ENCODE measurements at regions not wholly inside any gene's neighbourhood (a gene's known extent, or its start where the extent isn't known, plus 50 kb on each side); places are given as distances from the start of the nearest gene placed in this dataset.

- ATAC-seq, result no peak
- TF ChIP-seq, protein P1, sequence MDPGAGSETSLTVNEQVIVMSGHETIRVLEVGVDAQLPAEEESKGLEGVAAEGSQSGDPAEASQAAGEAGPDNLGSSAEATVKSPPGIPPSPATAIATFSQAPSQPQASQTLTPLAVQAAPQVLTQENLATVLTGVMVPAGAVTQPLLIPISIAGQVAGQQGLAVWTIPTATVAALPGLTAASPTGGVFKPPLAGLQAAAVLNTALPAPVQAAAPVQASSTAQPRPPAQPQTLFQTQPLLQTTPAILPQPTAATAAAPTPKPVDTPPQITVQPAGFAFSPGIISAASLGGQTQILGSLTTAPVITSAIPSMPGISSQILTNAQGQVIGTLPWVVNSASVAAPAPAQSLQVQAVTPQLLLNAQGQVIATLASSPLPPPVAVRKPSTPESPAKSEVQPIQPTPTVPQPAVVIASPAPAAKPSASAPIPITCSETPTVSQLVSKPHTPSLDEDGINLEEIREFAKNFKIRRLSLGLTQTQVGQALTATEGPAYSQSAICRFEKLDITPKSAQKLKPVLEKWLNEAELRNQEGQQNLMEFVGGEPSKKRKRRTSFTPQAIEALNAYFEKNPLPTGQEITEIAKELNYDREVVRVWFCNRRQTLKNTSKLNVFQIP (CRISPR knock-in tag; IDR thresholded peaks at IDR 0.05; ENCODE audit: borderline replicate concordance, low read depth), result no peak
- TF ChIP-seq ZFP3 (CRISPR knock-in tag; IDR thresholded peaks at IDR 0.05), result no peak
- no peak for TF ChIP-seq OSR1 (CRISPR knock-in tag; IDR thresholded peaks at IDR 0.05)
- no peak for TF ChIP-seq ARNTL (CRISPR knock-in tag; IDR thresholded peaks at IDR 0.05; ENCODE audit: borderline replicate concordance, low read depth)
- TF ChIP-seq CSDC2 (CRISPR knock-in tag; IDR thresholded peaks at IDR 0.05), result no peak
- no peak for TF ChIP-seq BACH2 (CRISPR knock-in tag; IDR thresholded peaks at IDR 0.05; ENCODE audit: borderline replicate concordance)
- no peak for TF ChIP-seq PATZ1 (CRISPR knock-in tag; IDR thresholded peaks at IDR 0.05; ENCODE audit: borderline replicate concordance)
- no peak for TF ChIP-seq RARB (CRISPR knock-in tag; IDR thresholded peaks at IDR 0.05)
- no peak for TF ChIP-seq TCF4 (CRISPR knock-in tag; IDR thresholded peaks at IDR 0.05; ENCODE audit: borderline replicate concordance)
- no peak for TF ChIP-seq SNAI2 (CRISPR knock-in tag; IDR thresholded peaks at IDR 0.05)
- TF ChIP-seq CREB5 (CRISPR knock-in tag; IDR thresholded peaks at IDR 0.05; ENCODE audit: low read depth), result no peak
- no peak for TF ChIP-seq GLIS3 (CRISPR knock-in tag; IDR thresholded peaks at IDR 0.05)
- no peak for TF ChIP-seq ISL1 (CRISPR knock-in tag; IDR thresholded peaks at IDR 0.05)
- TF ChIP-seq ZFP30 (CRISPR knock-in tag; IDR thresholded peaks at IDR 0.05), result no peak
- TF ChIP-seq ZNF565 (CRISPR knock-in tag; conservative IDR thresholded peaks at IDR 0.05; ENCODE audit: low read depth), result no peak
- no peak for TF ChIP-seq ESRRG (CRISPR knock-in tag; IDR thresholded peaks at IDR 0.05)
- no peak for TF ChIP-seq ZC3H10 (CRISPR knock-in tag; IDR thresholded peaks at IDR 0.05)
Observed at GRCh38 chr3:38949994-38950393, 101.8 kb downstream of the SCN11A start.

DNA sequence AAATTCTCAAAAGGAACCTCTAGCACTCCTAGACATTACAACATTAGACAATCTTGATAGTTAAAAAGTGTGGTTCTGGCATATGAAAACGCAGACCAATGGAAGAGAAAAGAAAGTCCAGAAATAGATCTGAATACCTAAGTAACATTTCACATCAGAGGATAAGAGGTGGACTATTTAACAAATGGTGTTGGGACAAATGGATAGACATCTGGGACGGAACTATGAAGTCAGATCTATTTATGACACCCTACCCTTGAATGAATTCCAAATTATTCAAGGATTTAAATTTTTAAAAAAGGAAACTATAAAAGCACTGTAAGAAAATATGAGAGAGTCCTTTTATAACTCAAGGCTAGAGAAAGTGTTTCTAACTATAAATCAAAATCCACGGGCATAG lies 111.3 kb downstream of the SCN11A start:
- TF ChIP-seq PPARA (CRISPR knock-in tag; IDR thresholded peaks at IDR 0.05; ENCODE audit: borderline replicate concordance) (no peak), ZNF8 (CRISPR knock-in tag; IDR thresholded peaks at IDR 0.05) (no peak)
- no peak for ATAC-seq

GRCh38 chr3:38925351-38925750 lies 109.3 kb upstream of the SCN10A start:
- ATAC-seq, result no peak

DNA sequence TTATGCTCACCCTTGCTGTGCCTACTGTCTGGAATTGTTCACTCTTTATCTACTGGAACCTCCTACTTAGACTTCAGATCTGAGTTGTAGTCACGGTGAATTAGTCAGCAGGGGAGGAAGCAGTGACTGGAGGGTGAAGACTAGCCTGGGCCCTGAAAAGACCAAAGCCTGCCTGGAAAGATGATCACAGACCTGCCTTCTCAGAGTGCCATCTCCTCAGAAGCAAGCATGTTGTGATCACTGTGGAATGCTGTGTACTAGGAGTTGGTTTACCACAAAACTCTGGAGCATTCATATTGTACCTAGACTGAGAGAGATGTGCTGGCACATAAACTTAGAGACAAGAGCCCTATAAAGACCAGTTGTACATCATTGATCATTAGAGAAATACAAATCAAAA lies 100.7 kb upstream of the SCN10A start:
- no peak for ATAC-seq
- TF ChIP-seq ESRRG (CRISPR knock-in tag; IDR thresholded peaks at IDR 0.05), result no peak

More at GRCh38 chr3:38925351-38925750, 109.3 kb upstream of the SCN10A start:
- TF ChIP-seq, protein P1 (CRISPR knock-in tag; IDR thresholded peaks at IDR 0.05; ENCODE audit: borderline replicate concordance, low read depth), result no peak
- no peak for TF ChIP-seq ZNF565 (CRISPR knock-in tag; conservative IDR thresholded peaks at IDR 0.05; ENCODE audit: low read depth)
- TF ChIP-seq TOX (CRISPR knock-in tag; IDR thresholded peaks at IDR 0.05; ENCODE audit: borderline replicate concordance), result no peak
- TF ChIP-seq ESRRG (CRISPR knock-in tag; IDR thresholded peaks at IDR 0.05), result no peak
- no peak for TF ChIP-seq ISL1 (CRISPR knock-in tag; IDR thresholded peaks at IDR 0.05)
- no peak for TF ChIP-seq TCF4 (CRISPR knock-in tag; IDR thresholded peaks at IDR 0.05; ENCODE audit: borderline replicate concordance)
- no peak for TF ChIP-seq ZNF70 (CRISPR knock-in tag; IDR thresholded peaks at IDR 0.05)
- no peak for TF ChIP-seq ZFP3 (CRISPR knock-in tag; IDR thresholded peaks at IDR 0.05)
- TF ChIP-seq BACH2 (CRISPR knock-in tag; IDR thresholded peaks at IDR 0.05; ENCODE audit: borderline replicate concordance), result no peak

GRCh38 chr3:38907426-38907825 lies 91.4 kb upstream of the SCN10A start:
- no peak for ATAC-seq
- TF ChIP-seq CSRNP3 (CRISPR knock-in tag; IDR thresholded peaks at IDR 0.05) (no peak), ZC3H10 (CRISPR knock-in tag; IDR thresholded peaks at IDR 0.05) (no peak), CREB5 (CRISPR knock-in tag; IDR thresholded peaks at IDR 0.05; ENCODE audit: low read depth) (no peak), ESRRG (CRISPR knock-in tag; IDR thresholded peaks at IDR 0.05) (no peak), CSDC2 (CRISPR knock-in tag; IDR thresholded peaks at IDR 0.05) (no peak), TCF4 (CRISPR knock-in tag; IDR thresholded peaks at IDR 0.05; ENCODE audit: borderline replicate concordance) (no peak)
- TF ChIP-seq, protein P1 (CRISPR knock-in tag; IDR thresholded peaks at IDR 0.05; ENCODE audit: borderline replicate concordance, low read depth), result no peak
